T1000 (cell line): ENCODE measurements at regions not wholly inside any gene's neighbourhood (a gene's known extent, or its start where the extent isn't known, plus 50 kb on each side); places are given as distances from the start of the nearest gene placed in this dataset.
"Not testable (repeated sequence)": the region's sequence is repeated elsewhere in the genome, so short reads cannot be mapped to it uniquely, and the experiment has no call there.

Experiments used
- DNase-seq: peaks from one replicate; lab custom pipeline; 2025; ENCODE audit warnings: mixed read lengths; lab: John Stamatoyannopoulos, UW

DNA sequence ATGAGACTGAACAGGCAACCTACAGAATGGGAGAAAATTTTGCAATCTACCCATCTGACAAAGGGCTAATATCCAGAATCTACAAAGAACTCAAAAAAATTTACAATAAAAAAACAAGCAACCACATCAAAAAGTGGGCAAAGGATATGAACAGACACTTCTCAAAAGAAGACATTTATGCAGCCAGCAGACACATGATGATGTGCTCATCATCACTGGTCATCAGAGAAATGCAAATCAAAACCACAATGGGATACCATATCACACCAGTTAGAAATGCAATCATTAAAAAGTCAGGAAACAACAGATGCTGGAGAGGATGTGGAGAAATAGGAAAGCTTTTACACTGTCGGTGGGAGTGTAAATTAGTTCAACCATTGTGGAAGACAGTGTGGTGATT, 51.7 kb upstream of the PAXBP1 start:
- not testable (repeated sequence) for DNase-seq

DNA sequence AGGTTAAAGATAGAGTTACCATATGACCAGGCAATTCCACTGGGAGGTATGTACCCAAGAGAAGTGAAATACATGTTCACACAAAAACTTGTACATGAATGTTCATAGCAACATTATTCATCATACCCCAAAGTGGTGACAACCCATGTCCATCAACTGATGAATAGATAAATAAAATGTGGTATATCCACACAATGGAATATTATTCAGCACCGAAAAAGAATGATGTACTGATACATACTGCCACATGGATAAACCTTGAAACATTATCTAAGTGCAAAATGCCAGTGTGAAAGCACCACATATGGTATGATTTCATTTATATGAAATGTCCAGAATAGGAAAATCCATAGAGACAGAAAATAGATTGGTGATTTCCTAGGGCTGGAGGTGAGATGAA, 53.4 kb upstream of the PAXBP1 start:
- no peak for DNase-seq

- no peak for DNase-seq
These were observed 55.0 kb upstream of the PAXBP1 start for GRCh38 chr21:32826329-32827167.

DNA sequence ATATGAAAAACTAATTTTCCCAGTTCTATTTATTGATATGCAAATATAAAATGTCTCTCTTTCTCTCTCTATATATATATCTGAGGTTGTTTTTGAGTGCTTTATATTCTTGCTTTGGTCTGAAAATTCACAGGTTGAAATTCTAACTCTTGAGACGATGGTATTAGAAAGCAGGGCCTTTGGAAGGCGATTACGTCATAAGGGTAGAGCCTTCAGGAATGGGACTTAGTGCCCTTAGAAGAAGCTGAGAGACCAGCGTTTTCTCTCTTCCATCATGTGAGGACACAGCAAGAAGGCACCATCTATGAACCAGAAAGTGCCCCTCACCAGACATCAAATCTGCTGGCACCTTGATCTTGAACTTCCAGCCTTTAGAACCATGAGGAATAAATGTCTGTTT, 57.4 kb upstream of the PAXBP1 start:
- DNase-seq: no peak

DNA sequence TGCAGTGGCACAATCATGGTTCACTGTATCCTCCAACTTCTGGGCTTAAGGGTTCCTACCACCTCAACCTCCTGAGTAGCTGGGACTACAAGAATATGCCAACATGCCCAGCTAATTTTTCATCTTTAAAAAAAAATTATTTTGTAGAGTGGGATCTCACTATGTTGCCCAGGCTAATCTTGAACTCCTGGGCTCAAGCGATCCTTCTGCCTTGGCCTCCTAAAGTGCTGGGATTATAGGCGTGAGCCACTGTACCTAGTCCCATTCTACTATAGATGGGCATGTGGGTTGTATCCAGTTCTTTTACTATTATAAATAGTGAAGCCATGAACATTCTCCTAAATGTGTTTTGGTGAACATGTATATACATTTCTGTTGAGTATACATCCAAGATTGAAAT, 57.9 kb upstream of the PAXBP1 start:
- DNase-seq: no peak

DNA sequence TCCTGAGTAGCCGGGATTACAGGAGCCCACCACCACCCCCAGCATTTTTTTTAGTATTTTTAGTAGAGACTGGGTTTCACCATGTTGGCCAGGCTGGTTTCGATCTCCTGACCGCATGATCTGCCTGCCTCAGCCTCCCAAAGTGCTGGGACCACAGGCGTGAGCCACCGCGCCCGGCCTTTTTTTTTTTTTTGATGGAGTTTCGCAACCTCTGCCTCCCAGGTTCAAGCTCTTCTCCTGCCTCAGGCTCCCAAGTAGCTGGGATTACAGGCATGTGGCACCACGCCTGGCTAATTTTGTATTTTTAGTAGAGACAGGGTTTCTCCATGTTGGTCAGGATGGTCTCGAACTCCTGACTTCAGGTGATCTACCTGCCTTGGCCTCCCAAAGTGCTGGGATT, 60.2 kb upstream of the PAXBP1 start:
- DNase-seq: not testable (repeated sequence)

- no peak for DNase-seq
These were observed 62.8 kb upstream of the PAXBP1 start for GRCh38 chr21:32834211-32834915.

- DNase-seq: no peak
These were observed 63.3 kb upstream of the PAXBP1 start for GRCh38 chr21:32834916-32835235.

- no peak for DNase-seq
These were observed 70.6 kb upstream of the PAXBP1 start for GRCh38 chr21:32842146-32842545.

DNA sequence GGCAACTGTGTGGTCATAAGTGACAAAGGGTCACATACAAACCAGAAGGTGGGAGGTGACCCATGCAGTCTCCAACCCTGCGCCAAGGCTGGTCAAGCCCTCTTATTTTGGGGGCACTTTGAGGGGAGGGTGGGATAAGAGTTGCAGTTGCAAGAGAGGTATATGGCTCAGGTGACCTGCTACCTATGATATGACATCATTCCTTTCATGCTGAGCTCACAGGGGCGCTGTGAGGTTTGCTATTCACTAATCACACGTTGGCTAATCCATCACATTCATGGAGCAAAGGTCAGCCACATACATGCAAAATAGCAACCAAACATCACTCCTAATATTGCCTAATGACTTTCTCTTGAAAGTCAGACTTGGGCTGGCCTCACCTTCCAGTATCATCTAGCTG, 72.0 kb upstream of the PAXBP1 start:
- DNase-seq: no peak

DNA sequence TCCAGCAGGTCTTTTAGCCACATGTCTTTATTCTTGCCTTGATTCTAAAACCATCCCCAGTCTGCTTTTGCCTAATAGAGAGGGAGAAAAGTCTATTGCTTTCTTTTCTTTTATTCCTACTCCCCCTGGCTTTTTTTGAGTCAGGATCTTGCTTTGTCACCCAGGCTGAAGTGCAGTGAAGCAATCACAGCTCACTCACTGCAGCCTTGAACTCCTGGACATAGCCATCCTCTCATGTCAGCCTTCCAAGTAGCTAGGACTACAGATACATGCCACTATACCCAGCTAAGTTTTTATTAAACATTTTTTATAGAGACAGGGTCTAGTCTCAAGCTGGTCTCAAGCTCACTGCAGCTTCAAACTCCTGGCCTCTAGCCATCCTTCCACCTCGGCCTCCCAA, 72.5 kb upstream of the PAXBP1 start:
- DNase-seq: no peak

- DNase-seq: peak; percentile 2
These were observed 73.3 kb upstream of the PAXBP1 start for GRCh38 chr21:32844653-32845436.

GRCh38 chr21:32858628-32859027, 87.1 kb upstream of the PAXBP1 start:
- no peak for DNase-seq

DNA sequence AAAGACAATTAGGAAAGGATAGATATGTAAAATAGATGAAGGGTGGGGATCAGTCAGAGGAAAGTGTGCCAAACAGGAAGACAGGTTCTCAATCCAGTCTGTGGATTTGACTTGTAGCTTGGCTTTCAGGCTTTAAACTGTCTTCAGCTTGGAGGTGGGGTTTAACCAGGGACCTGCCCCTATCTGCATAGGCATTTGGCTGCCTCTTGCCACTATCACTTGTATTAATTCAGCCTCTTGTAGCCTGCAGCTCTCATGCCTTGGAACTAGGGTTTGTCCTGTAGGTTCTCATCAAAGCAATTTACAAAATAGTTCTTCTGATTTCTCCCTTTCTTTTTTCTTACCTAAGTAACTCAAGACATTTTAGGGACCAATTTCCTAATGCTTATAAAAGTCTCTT, 88.8 kb upstream of the PAXBP1 start:
- DNase-seq: no peak

- DNase-seq: no peak
These were observed 90.3 kb upstream of the PAXBP1 start for GRCh38 chr21:32861866-32862265.

- DNase-seq: no peak
These were observed 96.0 kb upstream of the PAXBP1 start for GRCh38 chr21:32867597-32867996.

GRCh38 chr21:32868631-32869454, 97.3 kb upstream of the PAXBP1 start:
- no peak for DNase-seq

GRCh38 chr21:32869459-32869858, 97.9 kb upstream of the PAXBP1 start:
- DNase-seq: no peak

DNA sequence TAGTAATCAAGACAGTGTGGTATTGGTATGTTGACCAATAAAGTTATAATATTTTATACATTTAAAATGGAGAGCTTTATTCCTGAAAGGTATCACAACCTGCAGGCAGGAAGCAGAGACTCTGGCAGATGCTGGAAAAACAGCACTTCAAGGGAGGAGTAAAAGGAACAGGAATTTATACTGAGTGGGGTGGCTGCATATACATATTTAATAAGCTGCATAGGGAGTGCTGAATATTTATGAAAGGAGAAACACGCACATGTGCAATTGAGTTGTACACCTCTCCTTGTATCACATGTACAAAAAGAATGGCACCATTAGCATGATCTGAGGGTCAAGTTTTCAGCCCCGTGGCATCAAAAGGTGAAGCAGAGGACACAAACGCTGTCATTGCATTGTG, 104.9 kb upstream of the PAXBP1 start:
- DNase-seq: no peak

DNA sequence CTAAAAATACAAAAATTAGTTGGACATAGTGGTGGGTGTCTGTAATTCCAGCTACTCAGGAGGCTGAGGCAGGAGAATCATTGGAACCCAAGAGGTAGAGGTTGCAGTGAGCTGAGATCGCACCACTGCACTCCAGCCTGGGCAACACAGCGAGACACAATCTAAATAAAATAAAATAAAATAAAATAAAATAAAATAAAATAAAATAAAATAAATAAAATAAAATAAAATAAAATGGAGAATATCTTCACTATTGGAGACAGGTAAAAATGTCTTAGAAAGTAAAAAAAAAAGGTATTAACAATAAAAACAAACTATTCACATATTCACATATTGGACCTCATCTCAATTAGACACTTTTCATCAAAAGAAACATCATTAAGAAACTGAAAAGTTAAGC, 106.3 kb upstream of the PAXBP1 start:
- DNase-seq: not testable (repeated sequence)

- no peak for DNase-seq
These were observed 107.1 kb upstream of the PAXBP1 start for GRCh38 chr21:32878661-32879060.

GRCh38 chr21:32881458-32881857, 109.9 kb upstream of the PAXBP1 start:
- no peak for DNase-seq
